GM12878 (cell line): ENCODE measurements at regions not wholly inside any gene's neighbourhood (a gene's known extent, or its start where the extent isn't known, plus 50 kb on each side); places are given as distances from the start of the nearest gene placed in this dataset.
A peak's percentile ranks its signal among the peaks of the same experiment; 100 is the strongest.
"Not testable (repeated sequence)": the region's sequence is repeated elsewhere in the genome, so short reads cannot be mapped to it uniquely, and the experiment has no call there.

ENCODE experiments used
- ATAC-seq: fragments of 200-7000 bp; cut with Tn5 transposase; 3 replicates; pipeline ENCODE4 v1.9.1; 2020; ENCODE audit warnings: mild to moderate bottlenecking, moderate library complexity
- BruUV-seq: library from RNA; stranded (reverse); fragments of 400-500 nt; replicated peaks from 2 replicates; lab custom pipeline; 2021; lab: Mats Ljungman, UMichigan
- CTCF ChIA-PET: fragments of 300-600 bp; sonication (Branson Sonifier 250); formaldehyde crosslinking; extraction: SDS; loops from one replicate; lab custom pipeline; 2021; ENCODE audit warnings: inconsistent platforms; lab: Yijun Ruan, JAX
- POLR2A ChIA-PET: fragments of 350-600 bp; formaldehyde crosslinking; extraction: SDS; loops from one replicate; lab custom pipeline; 2021; ENCODE audit warnings: inconsistent platforms; lab: Charles Lee
- RAD21 ChIA-PET: fragments of 300-600 bp; sonication (Branson Sonifier 250); formaldehyde crosslinking; loops from one replicate; lab custom pipeline; 2023; ENCODE audit warnings: antibody characterized with exemption; ENCODE audit not compliant: unreplicated experiment; lab: Charles Lee
- SMC1A ChIA-PET: fragments of 300-600 bp; sonication (Branson Sonifier 250); formaldehyde crosslinking; loops from one replicate; lab custom pipeline; 2023; ENCODE audit not compliant: unreplicated experiment, uncharacterized antibody; lab: Charles Lee
- DNase-seq: peaks from one replicate; pipeline ENCODE4 v3.0.0-alpha.2; 2011; ENCODE audit warnings: low read depth, low spot score
- FAIRE-seq: peaks from 3 replicates; lab custom pipeline; 2011; peaks lifted over from hg19 to GRCh38; lab: Jason Lieb, UNC
- H2AFZ ChIP-seq: 2 replicates; pipeline ENCODE4 v1.6.0; 2011; ENCODE audit warnings: low read depth, low read length, control low read depth; ENCODE audit not compliant: control insufficient read depth
- H3K27ac ChIP-seq: 2 replicates; pipeline ENCODE4 v1.5.1; 2011; ENCODE audit warnings: control low read depth; ENCODE audit not compliant: control insufficient read depth, insufficient read depth
- H3K27me3 ChIP-seq, 2 experiments: replicated peaks in 1 of 2; 2 replicates each; pipeline versions ENCODE4 v1.6.0 to v1.6.1; 2011; ENCODE audit warnings: low read length in 1 of 2; ENCODE audit not compliant: control insufficient read depth in 2 of 2, insufficient read depth in 2 of 2
- H3K36me3 ChIP-seq, 2 experiments: 2 replicates each; pipeline ENCODE4 v1.5.1; 2011; ENCODE audit warnings: low read length in 1 of 2; ENCODE audit not compliant: control insufficient read depth in 2 of 2, insufficient read depth in 2 of 2
- H3K4me1 ChIP-seq: 2 replicates; pipeline ENCODE4 v1.6.1; 2011; ENCODE audit warnings: mild to moderate bottlenecking, low read length, moderate library complexity, mixed read lengths; ENCODE audit not compliant: control insufficient read depth, insufficient read depth
- H3K4me2 ChIP-seq: 2 replicates; pipeline ENCODE4 v1.6.0; 2011; ENCODE audit warnings: control low read depth; ENCODE audit not compliant: control insufficient read depth, insufficient read depth
- H3K4me3 ChIP-seq: fragments of 200-600 bp; sonication (generic); 2 replicates; pipeline ENCODE4 v1.5.1; 2016
- H3K79me2 ChIP-seq: 2 replicates; pipeline ENCODE4 v1.6.0; 2011; ENCODE audit warnings: low read length; ENCODE audit not compliant: control insufficient read depth, insufficient read depth
- H3K9ac ChIP-seq: 2 replicates; pipeline ENCODE4 v1.8.0; 2011; ENCODE audit warnings: low read length, control low read depth, mixed read lengths; ENCODE audit not compliant: control insufficient read depth, insufficient read depth
- H3K9me3 ChIP-seq: replicated peaks from 3 replicates; pipeline ENCODE4 v1.5.1; 2011; ENCODE audit warnings: mild to moderate bottlenecking, low read length; ENCODE audit not compliant: control insufficient read depth, insufficient read depth
- H4K20me1 ChIP-seq: 2 replicates; pipeline ENCODE4 v1.6.0; 2011; ENCODE audit not compliant: control insufficient read depth, insufficient read depth
- CREB1 ChIP-seq: IDR thresholded peaks from 2 replicates; pipeline ENCODE4 v1.6.1; 2012; ENCODE audit warnings: low read depth, mild to moderate bottlenecking, inconsistent platforms
- CREM ChIP-seq: IDR thresholded peaks from 2 replicates; pipeline ENCODE4 v1.6.1; 2014; ENCODE audit warnings: antibody characterized with exemption, low read depth
- ZNF622 ChIP-seq: fragments of 450-650 bp; IDR thresholded peaks from 2 replicates; pipeline ENCODE4 v1.6.1; 2017; ENCODE audit warnings: mild to moderate bottlenecking, inconsistent platforms
- whole genome bisulfite sequencing: methylation state at CpG from one replicate; pipeline ENCODE4 v1.1.6; 2016; ENCODE audit warnings: low lambda C conversion rate; ENCODE audit not compliant: insufficient replicate concordance, insufficient coverage; ENCODE audit errors: missing lambda C conversion rate; 5-methylcytosine and 5-hydroxymethylcytosine counted together
- in situ Hi-C: fragments of 300-500 bp; cut with MboI; formaldehyde crosslinking; loops from 9 replicates; pipeline ENCODE4 v1.14.3; 2018; ENCODE audit warnings: mixed read lengths
- intact Hi-C: fragments of 100-400 bp; cut with micrococcal nuclease; formaldehyde crosslinking; loops from one replicate; pipeline ENCODE4 v1.14.2; 2022; ENCODE audit not compliant: unreplicated experiment

DNA sequence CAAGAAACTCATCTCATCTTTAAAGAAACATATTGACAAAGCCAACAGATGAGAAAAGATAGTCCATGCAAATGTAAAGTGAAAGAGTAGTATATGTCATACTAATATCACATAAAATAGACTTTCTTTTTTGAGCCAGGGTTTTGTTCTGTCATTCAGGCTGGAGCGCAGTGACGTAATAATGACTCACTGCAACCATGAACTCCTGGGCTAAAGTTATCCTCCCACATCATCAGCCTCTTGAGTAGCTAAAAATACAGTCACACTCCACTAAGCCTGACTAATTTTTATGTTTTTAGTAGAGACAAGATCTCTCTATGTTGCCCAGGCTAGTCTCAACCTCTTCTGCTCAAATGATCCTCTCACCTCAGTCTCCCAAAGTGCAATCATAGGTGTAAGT is 51.8 kb upstream of the TRAM1L1 start:
- no peak overlapping the region for H3K4me3 ChIP-seq

DNA sequence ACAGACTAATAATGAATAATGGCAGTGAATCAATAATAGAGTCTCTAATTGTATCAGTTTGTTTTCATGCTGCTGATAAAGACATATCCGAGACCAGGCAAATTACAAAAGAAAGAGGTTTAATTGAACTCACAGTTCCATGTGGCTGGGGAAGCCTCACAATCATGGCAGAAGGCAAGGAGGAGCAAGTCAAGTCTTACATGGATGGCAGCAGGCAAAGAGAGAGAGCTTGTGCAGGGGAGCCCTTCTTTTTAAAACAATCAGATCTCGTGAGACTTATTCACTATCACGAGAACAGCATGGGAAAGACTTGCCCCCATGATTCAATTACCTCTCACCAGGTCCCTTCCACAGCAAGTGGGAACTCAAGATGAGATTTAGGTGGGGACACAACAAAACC is 53.4 kb upstream of the TRAM1L1 start:
- FAIRE-seq, BruUV-seq, RAD21 ChIA-PET, H2AFZ ChIP-seq, CTCF ChIA-PET, H3K4me3 ChIP-seq, H3K4me2 ChIP-seq, H3K9ac ChIP-seq, DNase-seq, H3K79me2 ChIP-seq, H3K27ac ChIP-seq, POLR2A ChIA-PET, ATAC-seq, H3K4me1 ChIP-seq, H3K27me3 ChIP-seq, intact Hi-C loops, H4K20me1 ChIP-seq, SMC1A ChIA-PET, H3K9me3 ChIP-seq, H3K36me3 ChIP-seq: not testable (repeated sequence)
- WGBS, result 16% methylated on average over 3 of the region's 3 CpGs
- in situ Hi-C loops, result loop anchor here (25.0 kb wide), 1 partner anchor 1124 kb away; no protein-coding TSS in a partner anchor

More for the DNA sequence above, 51.8 kb upstream of the TRAM1L1 start:
- ChIA-PET POLR2A (no interaction called here), SMC1A (no interaction called here), CTCF (no interaction called here), RAD21 (no interaction called here)
- H3K27me3 ChIP-seq, result no peaks in the 10 kb centered on the region
- intact Hi-C loops (no loop called here), in situ Hi-C loops (loop anchor here (25.0 kb wide), 1 partner anchor 1125 kb away; no protein-coding TSS in a partner anchor)
- ATAC-seq, result peak; percentile 67
- no peaks in the 10 kb centered on the region for H3K4me1 ChIP-seq
- no TSS peak for BruUV-seq
- no peak for FAIRE-seq
- no peak overlapping the region for H3K9ac ChIP-seq
- H3K9me3 ChIP-seq, result no peaks in the 10 kb centered on the region
- no peak for DNase-seq
- 71% methylated on average over 2 of the region's 2 CpGs for WGBS
- H3K27ac ChIP-seq, result no peak overlapping the region
- H2AFZ ChIP-seq, result no peak overlapping the region
- no peaks in the 10 kb centered on the region for H3K36me3 ChIP-seq
- TF ChIP-seq ZNF622 (no peak), CREM (0 out of 2 replicates have a peak, but pooled peaks have one; percentile 26), CREB1 (peak; percentile 63; the same call in 1 of the 2 replicates)
- no peak overlapping the region for H3K4me2 ChIP-seq
- no peaks in the 10 kb centered on the region for H3K79me2 ChIP-seq
- H4K20me1 ChIP-seq, result no peaks in the 10 kb centered on the region
